ENCODE measurements at regions not wholly inside any gene's neighbourhood (a gene's known extent, or its start where the extent isn't known, plus 50 kb on each side); places are given as distances from the start of the nearest gene placed in this dataset.

DNA sequence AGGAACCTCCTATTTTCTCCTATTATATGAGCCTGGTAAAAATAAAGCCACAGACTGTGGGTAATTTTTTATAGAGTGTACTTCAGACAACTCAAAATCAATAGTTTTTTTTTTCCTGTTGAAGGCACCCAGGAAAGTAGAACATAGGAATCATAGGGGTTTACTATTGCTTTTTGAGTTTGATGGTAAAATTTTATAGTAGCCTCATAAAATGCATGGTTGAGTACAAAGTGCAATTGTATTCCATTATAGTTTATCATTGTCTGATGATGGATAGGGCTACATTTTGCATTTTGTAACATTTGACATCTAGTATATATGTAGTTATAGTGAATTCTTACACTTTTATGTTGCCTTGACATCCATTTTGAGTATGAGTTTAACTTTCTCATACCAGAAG, 455.0 kb downstream of the STIM2 start:
- H3K4me1 ChIP-seq (ENCODE audit: control insufficient read depth in 1 of 2, insufficient read depth in 2 of 2, low read depth in 1 of 2, low read length in 1 of 2) = no peaks in the 10 kb centered on the region
- no peaks in the 10 kb centered on the region for H3K36me3 ChIP-seq (replicated peaks in 1 of 2; ENCODE audit: control insufficient read depth in 1 of 2, insufficient read depth in 2 of 2, low read length in 1 of 2)
- no peak overlapping the region for H3K4me2 ChIP-seq
- no peak for DNase-seq
- ChIA-PET POLR2A (no interaction called here), CTCF (no interaction called here)
- H3K9me3 ChIP-seq = no peaks in the 10 kb centered on the region
- no peaks in the 10 kb centered on the region for H3K79me2 ChIP-seq (ENCODE audit: insufficient read depth)
- no peaks in the 10 kb centered on the region for H3F3A ChIP-seq (replicated peaks; ENCODE audit: insufficient read depth)
- H3K27me3 ChIP-seq (ENCODE audit: insufficient read depth) = no peaks in the 10 kb centered on the region
- no peaks in the 10 kb centered on the region for H4K20me1 ChIP-seq (ENCODE audit: insufficient read depth)
- H3K9ac ChIP-seq = no peak overlapping the region
- no peaks in the 10 kb centered on the region for H3K9me2 ChIP-seq
- H3K4me3 ChIP-seq (ENCODE audit: low read depth in 2 of 2, low read length in 1 of 2) = no peak overlapping the region
- TF ChIP-seq POLR2AphosphoS5 (IDR thresholded peaks at IDR 0.05; ENCODE audit: low read depth, low read length) (no peak), RCOR1 (IDR thresholded peaks at IDR 0.05; ENCODE audit: low read length) (no peak), SMC3 (IDR thresholded peaks at IDR 0.05; ENCODE audit: low read depth, low read length) (no peak), RXRA (IDR thresholded peaks at IDR 0.05; ENCODE audit: borderline replicate concordance, low read depth) (no peak), TEAD4 (IDR thresholded peaks at IDR 0.05; ENCODE audit: borderline replicate concordance, insufficient read depth) (no peak), SIN3A (IDR thresholded peaks at IDR 0.05; ENCODE audit: borderline replicate concordance, low read depth, low read length) (no peak), ELF1 (IDR thresholded peaks at IDR 0.05) (no peak)
- TF ChIP-seq, protein P1, sequence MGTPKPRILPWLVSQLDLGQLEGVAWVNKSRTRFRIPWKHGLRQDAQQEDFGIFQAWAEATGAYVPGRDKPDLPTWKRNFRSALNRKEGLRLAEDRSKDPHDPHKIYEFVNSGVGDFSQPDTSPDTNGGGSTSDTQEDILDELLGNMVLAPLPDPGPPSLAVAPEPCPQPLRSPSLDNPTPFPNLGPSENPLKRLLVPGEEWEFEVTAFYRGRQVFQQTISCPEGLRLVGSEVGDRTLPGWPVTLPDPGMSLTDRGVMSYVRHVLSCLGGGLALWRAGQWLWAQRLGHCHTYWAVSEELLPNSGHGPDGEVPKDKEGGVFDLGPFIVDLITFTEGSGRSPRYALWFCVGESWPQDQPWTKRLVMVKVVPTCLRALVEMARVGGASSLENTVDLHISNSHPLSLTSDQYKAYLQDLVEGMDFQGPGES (IDR thresholded peaks at IDR 0.05; ENCODE audit: low read depth, low read length) = no peak
- TF ChIP-seq, protein P2, sequence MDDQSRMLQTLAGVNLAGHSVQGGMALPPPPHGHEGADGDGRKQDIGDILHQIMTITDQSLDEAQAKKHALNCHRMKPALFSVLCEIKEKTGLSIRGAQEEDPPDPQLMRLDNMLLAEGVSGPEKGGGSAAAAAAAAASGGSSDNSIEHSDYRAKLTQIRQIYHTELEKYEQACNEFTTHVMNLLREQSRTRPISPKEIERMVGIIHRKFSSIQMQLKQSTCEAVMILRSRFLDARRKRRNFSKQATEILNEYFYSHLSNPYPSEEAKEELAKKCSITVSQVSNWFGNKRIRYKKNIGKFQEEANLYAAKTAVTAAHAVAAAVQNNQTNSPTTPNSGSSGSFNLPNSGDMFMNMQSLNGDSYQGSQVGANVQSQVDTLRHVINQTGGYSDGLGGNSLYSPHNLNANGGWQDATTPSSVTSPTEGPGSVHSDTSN (IDR thresholded peaks at IDR 0.05) = no peak
- TF ChIP-seq, protein P3, sequence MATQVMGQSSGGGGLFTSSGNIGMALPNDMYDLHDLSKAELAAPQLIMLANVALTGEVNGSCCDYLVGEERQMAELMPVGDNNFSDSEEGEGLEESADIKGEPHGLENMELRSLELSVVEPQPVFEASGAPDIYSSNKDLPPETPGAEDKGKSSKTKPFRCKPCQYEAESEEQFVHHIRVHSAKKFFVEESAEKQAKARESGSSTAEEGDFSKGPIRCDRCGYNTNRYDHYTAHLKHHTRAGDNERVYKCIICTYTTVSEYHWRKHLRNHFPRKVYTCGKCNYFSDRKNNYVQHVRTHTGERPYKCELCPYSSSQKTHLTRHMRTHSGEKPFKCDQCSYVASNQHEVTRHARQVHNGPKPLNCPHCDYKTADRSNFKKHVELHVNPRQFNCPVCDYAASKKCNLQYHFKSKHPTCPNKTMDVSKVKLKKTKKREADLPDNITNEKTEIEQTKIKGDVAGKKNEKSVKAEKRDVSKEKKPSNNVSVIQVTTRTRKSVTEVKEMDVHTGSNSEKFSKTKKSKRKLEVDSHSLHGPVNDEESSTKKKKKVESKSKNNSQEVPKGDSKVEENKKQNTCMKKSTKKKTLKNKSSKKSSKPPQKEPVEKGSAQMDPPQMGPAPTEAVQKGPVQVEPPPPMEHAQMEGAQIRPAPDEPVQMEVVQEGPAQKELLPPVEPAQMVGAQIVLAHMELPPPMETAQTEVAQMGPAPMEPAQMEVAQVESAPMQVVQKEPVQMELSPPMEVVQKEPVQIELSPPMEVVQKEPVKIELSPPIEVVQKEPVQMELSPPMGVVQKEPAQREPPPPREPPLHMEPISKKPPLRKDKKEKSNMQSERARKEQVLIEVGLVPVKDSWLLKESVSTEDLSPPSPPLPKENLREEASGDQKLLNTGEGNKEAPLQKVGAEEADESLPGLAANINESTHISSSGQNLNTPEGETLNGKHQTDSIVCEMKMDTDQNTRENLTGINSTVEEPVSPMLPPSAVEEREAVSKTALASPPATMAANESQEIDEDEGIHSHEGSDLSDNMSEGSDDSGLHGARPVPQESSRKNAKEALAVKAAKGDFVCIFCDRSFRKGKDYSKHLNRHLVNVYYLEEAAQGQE (IDR thresholded peaks at IDR 0.05; ENCODE audit: low read depth, low read length) = no peak
- TF ChIP-seq, protein P4, sequence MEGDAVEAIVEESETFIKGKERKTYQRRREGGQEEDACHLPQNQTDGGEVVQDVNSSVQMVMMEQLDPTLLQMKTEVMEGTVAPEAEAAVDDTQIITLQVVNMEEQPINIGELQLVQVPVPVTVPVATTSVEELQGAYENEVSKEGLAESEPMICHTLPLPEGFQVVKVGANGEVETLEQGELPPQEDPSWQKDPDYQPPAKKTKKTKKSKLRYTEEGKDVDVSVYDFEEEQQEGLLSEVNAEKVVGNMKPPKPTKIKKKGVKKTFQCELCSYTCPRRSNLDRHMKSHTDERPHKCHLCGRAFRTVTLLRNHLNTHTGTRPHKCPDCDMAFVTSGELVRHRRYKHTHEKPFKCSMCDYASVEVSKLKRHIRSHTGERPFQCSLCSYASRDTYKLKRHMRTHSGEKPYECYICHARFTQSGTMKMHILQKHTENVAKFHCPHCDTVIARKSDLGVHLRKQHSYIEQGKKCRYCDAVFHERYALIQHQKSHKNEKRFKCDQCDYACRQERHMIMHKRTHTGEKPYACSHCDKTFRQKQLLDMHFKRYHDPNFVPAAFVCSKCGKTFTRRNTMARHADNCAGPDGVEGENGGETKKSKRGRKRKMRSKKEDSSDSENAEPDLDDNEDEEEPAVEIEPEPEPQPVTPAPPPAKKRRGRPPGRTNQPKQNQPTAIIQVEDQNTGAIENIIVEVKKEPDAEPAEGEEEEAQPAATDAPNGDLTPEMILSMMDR (IDR thresholded peaks at IDR 0.05) = no peak
- H3K27ac ChIP-seq (ENCODE audit: low read depth in 2 of 2, low read length in 1 of 2) = no peak overlapping the region
- H2AFZ ChIP-seq (ENCODE audit: low read depth) = no peak overlapping the region

Measured in SK-N-SH (cell line).